HG03066 (cell line): ENCODE measurements at regions not wholly inside any gene's neighbourhood (a gene's known extent, or its start where the extent isn't known, plus 50 kb on each side); places are given as distances from the start of the nearest gene placed in this dataset.
"Not testable (repeated sequence)": the region's sequence is repeated elsewhere in the genome, so short reads cannot be mapped to it uniquely, and the experiment has no call there.

Experiments
- ATAC-seq: cut with Tn5 transposase; IDR thresholded peaks from one replicate; pipeline ENCODE4 v1.9.1; 2021; ENCODE audit warnings: low read depth; ENCODE audit not compliant: unreplicated experiment

GRCh38 chr1:148387122-148387948 is 95.8 kb downstream of the PPIAL4G start:
- ATAC-seq: not testable (repeated sequence)

- ATAC-seq: no peak
Measured at GRCh38 chr1:148386617-148387016, 96.5 kb downstream of the PPIAL4G start.

GRCh38 chr1:148386031-148386398 is 97.1 kb downstream of the PPIAL4G start:
- ATAC-seq: not testable (repeated sequence)

GRCh38 chr1:148385371-148386030 is 97.6 kb downstream of the PPIAL4G start:
- no peak for ATAC-seq

GRCh38 chr1:148383966-148384365 is 99.1 kb downstream of the PPIAL4G start:
- no peak for ATAC-seq

GRCh38 chr1:148379697-148380096 is 103.4 kb downstream of the PPIAL4G start:
- no peak for ATAC-seq

GRCh38 chr1:148379170-148379500 is 104.0 kb downstream of the PPIAL4G start:
- no peak for ATAC-seq

GRCh38 chr1:148377992-148378391 is 105.1 kb downstream of the PPIAL4G start:
- not testable (repeated sequence) for ATAC-seq

- ATAC-seq: not testable (repeated sequence)
Measured at GRCh38 chr1:148377045-148377444, 106.1 kb downstream of the PPIAL4G start.

GRCh38 chr1:148374101-148374500 is 109.0 kb downstream of the PPIAL4G start:
- no peak for ATAC-seq

GRCh38 chr1:148373192-148373925 is 109.7 kb downstream of the PPIAL4G start:
- ATAC-seq: no peak

GRCh38 chr1:148372731-148373130 is 110.4 kb downstream of the PPIAL4G start:
- no peak for ATAC-seq

GRCh38 chr1:148372051-148372726 is 110.9 kb downstream of the PPIAL4G start:
- ATAC-seq: not testable (repeated sequence)

GRCh38 chr1:148371551-148371994 is 111.5 kb downstream of the PPIAL4G start:
- not testable (repeated sequence) for ATAC-seq

- not testable (repeated sequence) for ATAC-seq
Measured at GRCh38 chr1:148370661-148371060, 112.4 kb downstream of the PPIAL4G start.

- no peak for ATAC-seq
Measured at GRCh38 chr1:148367596-148367995, 115.5 kb downstream of the PPIAL4G start.

- ATAC-seq: not testable (repeated sequence)
Measured at GRCh38 chr1:148366136-148366753, 116.9 kb downstream of the PPIAL4G start.

- ATAC-seq: not testable (repeated sequence)
Measured at GRCh38 chr1:148365151-148365550, 118.0 kb downstream of the PPIAL4G start.

GRCh38 chr1:148363979-148364378 is 119.1 kb downstream of the PPIAL4G start:
- not testable (repeated sequence) for ATAC-seq

GRCh38 chr1:148363439-148363810 is 119.7 kb downstream of the PPIAL4G start:
- no peak for ATAC-seq
